ENCODE measurements at regions not wholly inside any gene's neighbourhood (a gene's known extent, or its start where the extent isn't known, plus 50 kb on each side); places are given as distances from the start of the nearest gene placed in this dataset.

- Histone ChIP-seq H3K27me3 (peaks cover 10% of the 10 kb centered on the region), H3K27ac (no peak overlapping the region), H3K4me1 (no peaks in the 10 kb centered on the region), H3K9me3 (no peaks in the 10 kb centered on the region), H3K36me3 (no peaks in the 10 kb centered on the region), H3K4me3 (no peak overlapping the region)
- 71 to 86% methylated on average over 1 of the region's 1 CpG for WGBS, 2 donors (ENCODE audit: low coverage in 1 of 2)
- ATAC-seq, result no peak
- TF ChIP-seq POLR2A (IDR thresholded peaks at IDR 0.05) (no peak), CTCF (IDR thresholded peaks at IDR 0.05) (no peak), EP300 (IDR thresholded peaks at IDR 0.05) (no peak), POLR2AphosphoS5 (IDR thresholded peaks at IDR 0.05) (no peak)
These were observed 189.2 kb upstream of the DMAC1 start for GRCh38 chr9:7988644-7989280.

- TF ChIP-seq CTCF (IDR thresholded peaks at IDR 0.05) (no peak), EP300 (IDR thresholded peaks at IDR 0.05) (no peak), POLR2A (IDR thresholded peaks at IDR 0.05) (no peak), POLR2AphosphoS5 (IDR thresholded peaks at IDR 0.05) (no peak)
- ATAC-seq, result no peak
- peaks cover 13% of the 10 kb centered on the region for H3K27me3 ChIP-seq
- H3K9me3 ChIP-seq, result no peaks in the 10 kb centered on the region
- no peak overlapping the region for H3K4me3 ChIP-seq
- 59 to 73% methylated on average over 4 to 5 of the region's 5 CpGs for WGBS, 2 donors (ENCODE audit: low coverage in 1 of 2)
- H3K36me3 ChIP-seq, result no peaks in the 10 kb centered on the region
- no peaks in the 10 kb centered on the region for H3K4me1 ChIP-seq
- H3K27ac ChIP-seq, result no peak overlapping the region
These were observed 185.1 kb upstream of the DMAC1 start for GRCh38 chr9:7984692-7985091.

- H3K27ac ChIP-seq, result no peak overlapping the region
- no peaks in the 10 kb centered on the region for H3K9me3 ChIP-seq
- 44 to 78% methylated on average over 2 of the region's 2 CpGs for WGBS, 2 donors (ENCODE audit: low coverage in 1 of 2)
- peaks cover 13% of the 10 kb centered on the region for H3K27me3 ChIP-seq
- H3K4me1 ChIP-seq, result no peaks in the 10 kb centered on the region
- H3K4me3 ChIP-seq, result no peak overlapping the region
- TF ChIP-seq POLR2A (IDR thresholded peaks at IDR 0.05) (no peak), POLR2AphosphoS5 (IDR thresholded peaks at IDR 0.05) (no peak)
- H3K36me3 ChIP-seq, result no peaks in the 10 kb centered on the region
- ATAC-seq, result no peak
These were observed 184.6 kb upstream of the DMAC1 start for GRCh38 chr9:7984203-7984602.

- Histone ChIP-seq H3K27ac (no peak overlapping the region), H3K4me1 (no peaks in the 10 kb centered on the region), H3K27me3 (peaks cover 13% of the 10 kb centered on the region), H3K4me3 (no peak overlapping the region), H3K36me3 (no peaks in the 10 kb centered on the region), H3K9me3 (no peaks in the 10 kb centered on the region)
- WGBS, 2 donors (ENCODE audit: low coverage in 1 of 2), result 20 to 51% methylated on average over 5 of the region's 5 CpGs
- TF ChIP-seq CTCF (IDR thresholded peaks at IDR 0.05), result no peak
- TF ChIP-seq POLR2A (IDR thresholded peaks at IDR 0.05), result no peak
- no peak for TF ChIP-seq EP300 (IDR thresholded peaks at IDR 0.05)
- TF ChIP-seq POLR2AphosphoS5 (IDR thresholded peaks at IDR 0.05), result no peak
- no peak for ATAC-seq
These were observed 183.9 kb upstream of the DMAC1 start for GRCh38 chr9:7983490-7983889.

- no peak for ATAC-seq
- WGBS, 2 donors (ENCODE audit: low coverage in 1 of 2), result 65 to 79% methylated on average over 4 of the region's 4 CpGs
- Histone ChIP-seq H3K4me1 (no peaks in the 10 kb centered on the region), H3K27ac (no peak overlapping the region), H3K27me3 (peaks cover 13% of the 10 kb centered on the region), H3K36me3 (no peaks in the 10 kb centered on the region), H3K4me3 (no peak overlapping the region), H3K9me3 (no peaks in the 10 kb centered on the region)
- TF ChIP-seq POLR2A (IDR thresholded peaks at IDR 0.05), result no peak
- no peak for TF ChIP-seq CTCF (IDR thresholded peaks at IDR 0.05)
- TF ChIP-seq EP300 (IDR thresholded peaks at IDR 0.05), result no peak
- TF ChIP-seq POLR2AphosphoS5 (IDR thresholded peaks at IDR 0.05), result no peak
These were observed 183.3 kb upstream of the DMAC1 start for GRCh38 chr9:7982907-7983306.

All from gastroesophageal sphincter (tissue), 4 donors.